Spleen (tissue), 7 donors: ENCODE measurements at regions not wholly inside any gene's neighbourhood (a gene's known extent, or its start where the extent isn't known, plus 50 kb on each side); places are given as distances from the start of the nearest gene placed in this dataset.

Source experiments
- CTCF ChIP-seq, 11 experiments: fragments of 200-600 bp in 7 of 11; fragments of 450-650 bp in 4 of 11; sonication (generic) in 4 of 11; IDR thresholded peaks in 8 of 11; conservative IDR thresholded peaks in 3 of 11; 1 replicate in 7 of 11; 2 replicates in 4 of 11; pipeline versions ENCODE4 v1.4.0 to v1.8.0; 2016 to 2021; ENCODE audit warnings: antibody characterized with exemption in 11 of 11, inconsistent platforms in 4 of 11, mild to moderate bottlenecking in 1 of 11
- POLR2AphosphoS5 ChIP-seq, 3 donors: sonication (generic); formaldehyde crosslinking; IDR thresholded peaks; one replicate each; pipeline ENCODE4 v1.5.1; 2017; ENCODE audit warnings: antibody characterized with exemption in 3 of 3
- donor health status: DM: no; HTN: no; CAD: no; lungs with moderate emphysema.
- donor health status: DM: no; HTN: no; CAD: no.
- donor health status: DM: no; HTN: no; CAD: no.

DNA sequence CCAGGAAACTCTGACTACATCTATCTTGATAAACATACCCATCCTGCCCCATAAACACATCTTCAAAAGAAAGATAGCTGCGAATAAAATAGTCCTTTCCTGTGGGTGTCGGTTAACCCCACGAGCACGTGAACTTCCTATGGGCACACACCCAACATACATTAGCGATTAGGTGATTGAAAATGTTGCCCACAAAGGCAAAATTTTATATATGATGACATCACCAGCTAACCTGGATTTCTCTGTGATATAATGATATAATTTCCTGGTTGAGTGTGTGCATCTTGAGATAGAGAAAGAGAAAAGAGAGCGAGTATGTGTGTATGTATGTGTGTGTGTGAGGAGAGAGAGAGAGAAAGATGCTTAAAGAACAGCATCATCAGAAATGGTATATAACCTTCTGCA lies 296.1 kb downstream of the PTPRC start:
- TF ChIP-seq POLR2AphosphoS5 (IDR thresholded peaks at IDR 0.05), result peak in 1 of 3 donors; percentile 41
- TF ChIP-seq CTCF (IDR thresholded peaks at IDR 0.05 in 8 of 11, conservative IDR thresholded peaks at IDR 0.05 in 3 of 11), result no peak
